Keratinocyte (primary cell): ENCODE measurements at regions not wholly inside any gene's neighbourhood (a gene's known extent, or its start where the extent isn't known, plus 50 kb on each side); places are given as distances from the start of the nearest gene placed in this dataset.

Source experiments
- EZH2 ChIP-seq: IDR thresholded peaks from one replicate; pipeline ENCODE4 v1.6.1; 2012; ENCODE audit warnings: inconsistent platforms, mild to moderate bottlenecking, low read length, moderate library complexity
- TF ChIP-seq, protein P1 (sequence below), 3 experiments: IDR thresholded peaks in 1 of 3; conservative IDR thresholded peaks in 1 of 3; optimal IDR thresholded peaks in 1 of 3; 2 replicates in 2 of 3; 3 replicates in 1 of 3; pipeline versions ENCODE3 to v1.5.1; 2011; ENCODE audit warnings: low read length in 3 of 3, mild to moderate bottlenecking in 3 of 3, moderate library complexity in 2 of 3, control low read depth in 1 of 3, inconsistent platforms in 1 of 3; ENCODE audit not compliant: insufficient read depth in 2 of 3; ENCODE audit errors: extremely low read depth in 1 of 3

DNA sequence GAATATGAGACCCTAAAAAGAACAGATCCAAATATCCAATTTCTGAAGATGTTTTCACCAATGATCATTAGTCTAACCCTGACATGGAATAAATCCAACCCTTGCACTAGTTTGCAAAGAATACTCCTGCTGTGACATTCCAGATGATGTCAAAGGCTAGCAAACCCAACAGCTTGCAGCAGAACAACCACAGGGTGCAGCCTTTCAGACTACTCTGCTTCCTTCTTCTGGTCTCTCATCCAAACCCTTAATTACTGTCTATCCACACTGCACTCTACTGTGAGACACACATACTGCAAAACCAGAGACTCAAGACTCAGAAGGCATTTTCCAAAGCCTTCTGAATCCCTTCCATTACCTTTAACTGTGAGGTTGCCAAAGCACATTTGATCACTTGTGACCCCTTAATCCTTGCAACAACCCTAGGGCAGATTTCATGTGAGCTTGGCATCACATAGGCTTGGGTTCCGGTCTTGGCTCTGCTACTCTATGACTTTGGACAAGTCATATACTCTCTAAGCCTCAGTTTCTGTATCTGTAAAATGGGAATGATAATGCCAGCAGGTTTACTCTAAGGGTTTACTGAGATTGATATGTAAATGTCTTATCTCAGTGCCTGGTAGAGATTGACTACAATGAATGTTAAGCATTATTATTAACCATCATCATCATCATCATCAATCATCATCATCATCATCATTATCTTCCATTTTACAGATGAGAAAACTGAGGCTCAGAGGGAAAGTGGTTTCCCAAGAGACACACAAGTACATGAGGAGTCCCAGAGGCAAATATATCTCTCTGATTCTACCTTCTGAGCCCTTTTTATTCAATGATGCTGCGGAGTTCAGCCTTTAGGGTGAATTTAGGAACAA is 94.5 kb downstream of the SYF2 start:
- no peak for TF ChIP-seq EZH2
- TF ChIP-seq, protein P1, sequence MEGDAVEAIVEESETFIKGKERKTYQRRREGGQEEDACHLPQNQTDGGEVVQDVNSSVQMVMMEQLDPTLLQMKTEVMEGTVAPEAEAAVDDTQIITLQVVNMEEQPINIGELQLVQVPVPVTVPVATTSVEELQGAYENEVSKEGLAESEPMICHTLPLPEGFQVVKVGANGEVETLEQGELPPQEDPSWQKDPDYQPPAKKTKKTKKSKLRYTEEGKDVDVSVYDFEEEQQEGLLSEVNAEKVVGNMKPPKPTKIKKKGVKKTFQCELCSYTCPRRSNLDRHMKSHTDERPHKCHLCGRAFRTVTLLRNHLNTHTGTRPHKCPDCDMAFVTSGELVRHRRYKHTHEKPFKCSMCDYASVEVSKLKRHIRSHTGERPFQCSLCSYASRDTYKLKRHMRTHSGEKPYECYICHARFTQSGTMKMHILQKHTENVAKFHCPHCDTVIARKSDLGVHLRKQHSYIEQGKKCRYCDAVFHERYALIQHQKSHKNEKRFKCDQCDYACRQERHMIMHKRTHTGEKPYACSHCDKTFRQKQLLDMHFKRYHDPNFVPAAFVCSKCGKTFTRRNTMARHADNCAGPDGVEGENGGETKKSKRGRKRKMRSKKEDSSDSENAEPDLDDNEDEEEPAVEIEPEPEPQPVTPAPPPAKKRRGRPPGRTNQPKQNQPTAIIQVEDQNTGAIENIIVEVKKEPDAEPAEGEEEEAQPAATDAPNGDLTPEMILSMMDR (optimal IDR thresholded peaks at IDR 0.05 in 1 of 3, IDR thresholded peaks at IDR 0.05 in 1 of 3, conservative IDR thresholded peaks at IDR 0.05 in 1 of 3; ENCODE audit: extremely low read depth in 1 of 3, insufficient read depth in 2 of 3, low read length in 3 of 3), result no peak
